Stimulated activated CD4-positive, alpha-beta T cell treated with anti-CD3 and anti-CD28 coated beads, TNF-alpha, amount 100 ng/mL, for 48 hours (primary cell): ENCODE measurements at regions not wholly inside any gene's neighbourhood (a gene's known extent, or its start where the extent isn't known, plus 50 kb on each side); places are given as distances from the start of the nearest gene placed in this dataset.
"Not testable (repeated sequence)": the region's sequence is repeated elsewhere in the genome, so short reads cannot be mapped to it uniquely, and the experiment has no call there.

ENCODE experiments used
- DNase-seq, 3 donors: peaks; one replicate each; pipeline ENCODE4 v3.0.0-alpha.2; 2020; ENCODE audit warnings: low read depth in 3 of 3

DNA sequence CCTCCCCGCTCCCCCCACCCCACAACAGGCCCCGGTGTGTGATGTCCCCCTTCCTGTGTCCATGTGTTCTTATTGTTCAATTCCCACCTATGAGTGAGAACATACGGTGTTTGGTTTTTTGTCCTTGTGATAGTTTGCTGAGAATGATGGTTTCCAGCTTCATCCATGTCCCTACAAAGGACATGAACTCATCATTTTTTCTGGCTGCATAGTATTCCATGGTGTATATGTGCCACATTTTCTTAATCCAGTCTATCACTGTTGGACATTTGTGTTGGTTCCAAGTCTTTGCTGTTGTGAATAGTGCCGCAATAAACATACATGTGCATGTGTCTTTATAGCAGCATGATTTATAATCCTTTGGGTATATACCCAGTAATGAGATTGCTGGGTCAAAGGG is 104.3 kb downstream of the MTPN start:
- DNase-seq: not testable (repeated sequence)

GRCh38 chr7:135862586-135863340 is 114.2 kb upstream of the FAM180A start:
- no peak for DNase-seq

- DNase-seq: no peak
These were observed 110.9 kb upstream of the FAM180A start for GRCh38 chr7:135859538-135859937.

- DNase-seq: no peak
These were observed 110.2 kb upstream of the FAM180A start for GRCh38 chr7:135858851-135859250.

DNA sequence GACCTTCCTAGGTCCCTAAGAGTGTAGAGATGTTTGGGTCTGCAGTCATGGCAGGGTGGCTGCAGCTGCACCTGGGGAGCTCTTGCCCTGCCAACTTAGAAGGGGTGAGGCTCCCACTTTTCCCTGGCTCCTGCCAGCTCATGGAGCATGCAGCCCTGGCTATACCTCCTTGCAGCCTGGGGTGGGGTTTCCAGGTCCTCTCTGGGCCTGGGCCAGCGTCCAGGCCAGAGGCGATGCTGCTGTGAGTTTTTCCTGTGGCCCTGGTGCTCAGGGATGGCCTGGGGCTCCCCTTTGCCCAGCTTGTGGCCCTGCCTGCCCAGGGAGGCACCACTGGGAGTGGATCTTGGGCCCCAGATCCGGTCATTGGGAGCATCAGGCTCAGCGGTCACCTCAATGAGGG is 109.8 kb upstream of the FAM180A start:
- DNase-seq: no peak

DNA sequence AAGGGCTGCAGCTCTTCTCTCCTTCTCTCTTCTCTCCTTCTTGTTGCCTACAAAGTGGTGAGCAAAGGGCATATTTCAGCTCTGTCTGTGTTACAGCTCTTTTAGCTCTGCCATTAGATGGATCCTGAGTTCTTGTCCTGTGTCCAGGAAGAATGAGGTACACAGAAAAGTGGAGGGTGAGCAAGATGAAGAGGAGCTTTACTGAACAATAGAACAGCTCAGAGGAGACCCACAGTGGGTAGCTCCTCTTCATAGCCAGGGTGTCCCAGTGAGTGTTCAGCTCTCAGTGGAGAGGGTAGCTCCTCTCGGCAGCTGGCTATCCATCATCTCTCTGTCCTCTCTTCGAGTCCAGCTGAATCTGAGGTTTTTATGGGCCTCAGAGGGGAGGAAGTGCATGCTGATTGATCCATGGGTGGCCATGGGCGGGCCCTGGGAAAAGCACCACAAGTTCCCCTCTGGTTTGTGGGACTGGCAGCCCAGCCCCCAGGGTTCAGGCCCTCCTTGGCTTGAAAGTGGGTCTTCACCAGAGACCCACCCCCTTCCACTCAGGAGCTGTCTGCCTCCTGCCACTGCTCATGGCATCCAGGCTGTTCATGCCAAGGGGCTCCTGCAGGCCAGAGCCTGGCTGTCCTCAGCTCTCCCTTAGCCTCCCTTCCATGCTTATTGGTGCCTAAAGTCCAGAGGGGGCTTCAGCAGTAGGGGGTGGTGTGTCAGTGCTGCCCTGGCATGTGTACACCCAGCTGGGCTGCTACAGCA is 109.1 kb upstream of the FAM180A start:
- no peak for DNase-seq

- no peak for DNase-seq
These were observed 107.9 kb upstream of the FAM180A start for GRCh38 chr7:135856356-135857144.

- DNase-seq: no peak
These were observed 107.2 kb upstream of the FAM180A start for GRCh38 chr7:135855846-135856245.

DNA sequence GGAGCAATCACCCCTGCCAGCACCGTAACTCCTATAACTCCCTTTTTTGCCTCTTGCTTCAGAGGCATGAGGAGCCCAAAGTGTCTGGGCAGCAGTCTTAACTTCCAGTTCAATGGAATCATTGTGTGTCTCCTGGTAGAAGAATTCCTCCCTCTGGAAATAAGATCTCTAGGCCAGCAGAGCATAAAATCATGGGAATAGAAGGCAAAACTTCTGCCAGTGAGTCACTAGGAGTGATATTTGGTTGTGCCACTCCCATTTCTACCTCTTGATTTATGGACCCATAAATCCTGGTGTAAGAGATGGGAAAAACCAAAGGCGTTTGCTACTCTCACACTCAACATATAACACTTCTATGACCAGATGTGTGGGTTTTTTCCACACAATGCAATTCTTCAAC is 104.9 kb upstream of the FAM180A start:
- no peak for DNase-seq

- DNase-seq: no peak
These were observed 104.4 kb upstream of the FAM180A start for GRCh38 chr7:135853008-135853407.

- no peak for DNase-seq
These were observed 98.6 kb upstream of the FAM180A start for GRCh38 chr7:135847242-135847641.

DNA sequence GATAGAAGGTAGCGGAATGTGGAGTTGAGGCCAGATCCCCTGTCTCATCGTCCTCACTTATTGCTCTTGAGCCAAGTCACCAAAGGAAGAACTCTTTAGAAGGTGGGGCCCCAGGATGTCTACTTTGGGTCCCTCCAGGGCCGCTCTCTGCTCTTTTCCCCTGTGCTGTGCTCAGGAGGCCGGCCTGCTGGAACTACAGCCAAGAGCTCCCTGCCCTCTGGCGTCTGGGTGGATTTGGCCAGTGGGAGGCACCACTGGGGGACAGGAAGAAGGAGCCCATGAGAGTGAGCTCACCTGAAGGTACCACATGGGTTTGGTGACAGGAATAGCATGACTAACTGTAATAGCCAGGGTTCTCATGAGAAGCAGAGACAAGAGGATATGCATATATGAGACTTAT is 97.7 kb upstream of the FAM180A start:
- no peak for DNase-seq

DNA sequence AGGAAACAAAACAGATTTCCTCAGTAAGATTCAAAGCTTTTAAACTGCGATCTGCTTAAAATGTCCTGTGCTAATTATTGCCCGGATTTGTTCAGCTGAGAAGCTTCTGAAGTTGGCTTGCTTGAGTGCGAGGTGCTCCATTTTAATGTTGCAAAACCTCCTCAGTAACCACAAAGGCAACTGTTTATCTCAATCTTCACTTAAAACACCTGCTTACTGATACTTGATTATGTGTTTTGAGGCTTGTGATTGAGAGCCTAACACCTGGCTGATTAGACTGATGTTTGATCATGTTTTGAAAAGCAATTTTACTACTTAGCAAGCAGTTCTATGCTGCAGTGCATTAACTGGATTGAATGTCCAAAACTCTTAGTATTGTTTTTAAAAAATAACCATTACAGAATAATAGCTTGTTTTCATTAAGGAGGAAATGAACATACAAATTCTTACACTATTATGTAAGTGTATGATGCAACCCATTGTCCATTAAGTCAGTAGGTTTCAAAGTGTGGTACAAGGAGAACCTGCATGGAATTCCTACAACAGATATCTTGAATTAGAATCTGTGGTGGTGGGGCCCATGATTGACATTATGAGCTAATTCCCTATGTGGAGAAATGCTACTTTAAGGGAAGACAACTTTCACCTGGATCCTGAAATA is 96.9 kb upstream of the FAM180A start:
- DNase-seq: no peak

- no peak for DNase-seq
These were observed 96.3 kb upstream of the FAM180A start for GRCh38 chr7:135844903-135845302.

DNA sequence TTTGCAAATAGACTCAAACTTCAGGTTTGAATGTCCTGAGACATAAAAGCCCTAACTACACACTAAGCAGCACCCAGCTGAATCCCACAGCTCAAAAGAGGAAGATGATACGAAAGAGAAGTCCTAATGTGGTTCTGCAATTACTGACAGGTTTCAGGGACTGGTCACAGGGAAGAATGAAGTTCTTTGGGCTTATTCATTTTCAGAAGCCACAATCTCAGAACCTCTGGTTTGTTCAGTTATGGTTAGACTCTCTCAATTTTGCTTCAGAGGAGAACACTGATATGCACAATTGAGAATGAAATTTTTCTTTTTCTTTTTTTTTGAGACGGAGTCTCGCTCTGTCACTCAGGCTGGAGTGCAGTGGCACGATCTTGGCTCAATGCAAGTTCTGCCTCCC is 94.6 kb upstream of the FAM180A start:
- no peak for DNase-seq

DNA sequence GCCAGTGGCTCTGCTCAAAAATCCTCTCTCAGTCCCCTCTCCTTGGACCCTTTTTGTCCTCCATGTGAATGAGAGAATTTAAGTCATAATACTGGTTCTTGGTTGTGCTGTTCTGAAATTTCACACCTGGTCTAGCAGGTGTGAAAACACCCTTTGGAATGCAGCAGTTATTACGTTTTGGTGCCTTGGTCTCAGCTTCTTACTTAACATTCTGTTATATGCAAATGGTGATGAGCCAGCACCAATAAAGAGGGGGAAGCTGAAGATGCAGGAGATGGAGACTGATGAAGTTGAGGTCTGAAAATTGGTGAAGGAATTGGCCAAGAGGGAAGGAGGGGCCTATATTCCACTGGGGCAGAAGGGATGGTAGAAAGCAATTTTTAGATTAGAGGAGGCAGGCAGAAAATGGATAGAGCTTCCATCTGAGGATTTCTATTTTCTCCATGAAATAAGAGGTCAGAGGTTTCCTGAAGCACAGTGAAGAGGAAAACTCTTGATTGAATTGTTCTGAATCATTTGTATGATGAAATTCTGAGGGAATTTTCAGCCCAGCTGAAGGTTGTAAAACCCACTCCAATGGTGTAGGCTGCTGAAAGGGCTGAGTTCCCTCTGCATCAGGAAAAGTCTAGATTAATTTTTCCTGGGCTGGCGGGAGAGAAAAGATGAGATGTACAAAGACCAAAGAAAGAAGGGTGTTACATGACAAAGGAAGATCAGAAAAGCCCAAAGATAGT is 94.0 kb upstream of the FAM180A start:
- no peak for DNase-seq

DNA sequence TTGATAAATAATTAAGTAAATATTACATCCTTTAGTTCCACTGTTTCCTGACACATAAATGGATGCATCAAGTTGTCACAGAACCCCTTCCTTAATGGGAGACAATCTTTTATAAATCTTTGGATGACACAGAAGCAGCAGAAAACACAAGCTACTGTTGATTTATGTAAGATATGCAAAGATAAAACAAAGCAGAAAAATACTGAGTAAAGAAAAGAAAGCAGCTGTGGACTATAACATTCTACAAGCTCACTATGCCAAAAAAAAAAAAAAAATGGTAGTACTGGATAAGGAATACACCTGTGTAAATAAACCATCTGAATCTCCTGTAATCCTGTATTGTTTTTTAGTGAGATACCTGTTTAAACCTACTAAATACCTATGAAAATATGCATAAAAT is 92.0 kb upstream of the FAM180A start:
- no peak for DNase-seq

- no peak for DNase-seq
These were observed 89.1 kb upstream of the FAM180A start for GRCh38 chr7:135837675-135838074.

- no peak for DNase-seq
These were observed 85.7 kb upstream of the FAM180A start for GRCh38 chr7:135834266-135834665.

GRCh38 chr7:135833642-135834041 is 85.0 kb upstream of the FAM180A start:
- DNase-seq: no peak

DNA sequence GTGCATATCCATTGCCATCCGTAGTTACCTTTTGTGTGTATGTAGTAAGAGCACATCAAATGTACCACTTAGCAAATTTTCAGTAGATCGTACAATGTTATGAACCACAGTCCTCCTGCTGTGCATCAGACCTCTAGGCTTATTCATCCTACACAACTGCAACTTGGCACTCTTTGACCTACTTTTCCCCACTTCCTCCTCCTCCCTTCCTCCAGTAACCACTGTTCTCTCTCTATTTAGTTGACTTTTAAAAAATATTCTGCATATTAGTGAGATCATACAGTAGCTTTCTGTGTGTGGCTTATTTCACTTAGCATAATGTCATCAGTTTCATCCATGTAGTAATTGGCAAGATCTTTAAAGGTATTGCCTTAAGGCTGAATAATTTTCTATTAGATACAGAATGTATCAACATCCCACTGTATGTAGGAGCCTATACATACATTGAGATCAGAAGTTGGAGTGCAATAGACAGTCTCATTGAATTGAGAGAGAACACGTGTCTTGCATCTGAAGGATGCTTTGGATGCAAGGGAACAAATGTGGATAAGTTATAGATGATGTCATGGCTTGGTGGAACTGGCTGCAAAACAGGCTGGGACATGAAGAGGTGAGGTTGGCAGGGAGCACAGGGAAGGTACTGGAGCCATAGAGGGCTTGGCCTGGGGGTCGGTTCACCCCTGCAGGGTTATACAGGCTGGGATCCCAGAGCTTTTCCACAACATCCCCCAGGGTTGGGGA is 83.0 kb upstream of the FAM180A start:
- DNase-seq: no peak
